IMR-90 (cell line): ENCODE measurements at regions not wholly inside any gene's neighbourhood (a gene's known extent, or its start where the extent isn't known, plus 50 kb on each side); places are given as distances from the start of the nearest gene placed in this dataset.

Experiments used
- ATAC-seq: fragments of 200-7000 bp; cut with Tn5 transposase; 2 replicates; pipeline ENCODE4 v1.9.1; 2020; ENCODE audit warnings: low read depth, mild to moderate bottlenecking, moderate library complexity
- BruUV-seq: library from RNA; stranded (reverse); fragments of 400-500 nt; replicated peaks from 2 replicates; lab custom pipeline; 2021; lab: Mats Ljungman, UMichigan
- CTCF ChIA-PET: fragments of 300-600 bp; formaldehyde crosslinking; extraction: SDS; loops from one replicate; lab custom pipeline; 2021; ENCODE audit warnings: antibody characterized with exemption; lab: Yijun Ruan, JAX
- POLR2A ChIA-PET: fragments of 300-600 bp; sonication (Branson Sonifier 250); formaldehyde crosslinking; loops from one replicate; lab custom pipeline; 2022; ENCODE audit warnings: antibody characterized with exemption; ENCODE audit not compliant: unreplicated experiment; lab: Charles Lee
- DNase-seq: peaks from one replicate; pipeline ENCODE4 v3.0.0; 2013
- H2AFZ ChIP-seq: replicated peaks from 2 replicates; pipeline ENCODE3; 2013; ENCODE audit warnings: low read length, mild to moderate bottlenecking; ENCODE audit not compliant: poor library complexity
- H2AK5ac ChIP-seq: 2 replicates; pipeline ENCODE4 v1.6.1; 2013; ENCODE audit warnings: low read depth, low read length, inconsistent platforms
- H2AK9ac ChIP-seq: replicated peaks from 2 replicates; pipeline ENCODE3; 2013; ENCODE audit warnings: mild to moderate bottlenecking, low read depth, low read length, moderate library complexity; ENCODE audit not compliant: poor library complexity
- H2BK120ac ChIP-seq: 2 replicates; pipeline ENCODE4 v1.6.1; 2013; ENCODE audit warnings: low read depth, low read length, inconsistent platforms
- H2BK15ac ChIP-seq: 3 replicates; pipeline ENCODE4 v1.6.1; 2013; ENCODE audit warnings: low read depth, low read length, inconsistent platforms
- H2BK20ac ChIP-seq: 2 replicates; pipeline ENCODE4 v1.6.1; 2013; ENCODE audit warnings: low read depth, mild to moderate bottlenecking, inconsistent platforms, low read length, moderate library complexity
- H2BK5ac ChIP-seq: 2 replicates; pipeline ENCODE4 v1.6.1; 2013; ENCODE audit warnings: mild to moderate bottlenecking, low read depth, low read length, inconsistent platforms; ENCODE audit not compliant: poor library complexity, severe bottlenecking
- H3K14ac ChIP-seq: replicated peaks from 2 replicates; pipeline ENCODE4 v1.6.1; 2013; ENCODE audit warnings: low read depth, low read length, inconsistent platforms
- H3K18ac ChIP-seq: 2 replicates; pipeline ENCODE4 v1.6.1; 2013; ENCODE audit warnings: low read depth, low read length, control low read depth
- H3K23ac ChIP-seq: 2 replicates; pipeline ENCODE4 v1.6.1; 2013; ENCODE audit warnings: low read depth, low read length, inconsistent platforms
- H3K27ac ChIP-seq: 2 replicates; pipeline ENCODE4 v1.5.1; 2013; ENCODE audit warnings: mild to moderate bottlenecking, control low read depth, low read length; ENCODE audit not compliant: insufficient read depth
- H3K27me3 ChIP-seq: 2 replicates; pipeline ENCODE4 v1.6.1; 2013; ENCODE audit warnings: low read length; ENCODE audit not compliant: control insufficient read depth, insufficient read depth
- H3K36me3 ChIP-seq: 2 replicates; pipeline ENCODE4 v1.6.1; 2013; ENCODE audit warnings: low read length, mixed read lengths; ENCODE audit not compliant: control insufficient read depth, insufficient read depth
- H3K4ac ChIP-seq: 2 replicates; pipeline ENCODE4 v1.6.1; 2013; ENCODE audit warnings: low read depth, low read length, inconsistent platforms
- H3K4me1 ChIP-seq: 2 replicates; pipeline ENCODE4 v1.6.1; 2013; ENCODE audit warnings: low read length, mixed read lengths; ENCODE audit not compliant: control insufficient read depth, insufficient read depth
- H3K4me2 ChIP-seq: 2 replicates; pipeline ENCODE4 v1.6.1; 2013; ENCODE audit warnings: low read depth, mild to moderate bottlenecking, control low read depth, low read length, moderate library complexity
- H3K4me3 ChIP-seq: 2 replicates; pipeline ENCODE4 v1.5.1; 2013; ENCODE audit warnings: low read depth, mild to moderate bottlenecking, control low read depth, low read length, moderate library complexity; ENCODE audit not compliant: insufficient read depth
- H3K56ac ChIP-seq: 2 replicates; pipeline ENCODE4 v1.6.1; 2013; ENCODE audit warnings: low read length, inconsistent platforms; ENCODE audit not compliant: insufficient read depth; ENCODE audit errors: extremely low read depth
- H3K79me1 ChIP-seq, 2 experiments: 2 replicates each; pipeline ENCODE4 v1.6.1; 2013; ENCODE audit warnings: low read length in 2 of 2, inconsistent platforms in 1 of 2, low read depth in 1 of 2
- H3K9ac ChIP-seq: 2 replicates; pipeline ENCODE4 v1.6.1; 2013; ENCODE audit warnings: low read depth, low read length, control low read depth
- H3K9me1 ChIP-seq: 2 replicates; pipeline ENCODE4 v1.6.1; 2013; ENCODE audit warnings: low read length, inconsistent platforms; ENCODE audit not compliant: insufficient read depth
- H3K9me3 ChIP-seq: 2 replicates; pipeline ENCODE4 v1.6.1; 2013; ENCODE audit warnings: low read length; ENCODE audit not compliant: control insufficient read depth, insufficient read depth
- H4K20me1 ChIP-seq: 2 replicates; pipeline ENCODE4 v1.6.1; 2013; ENCODE audit warnings: low read length, inconsistent platforms; ENCODE audit not compliant: insufficient read depth
- H4K5ac ChIP-seq: 2 replicates; pipeline ENCODE4 v1.6.1; 2013; ENCODE audit warnings: mild to moderate bottlenecking, low read depth, low read length, control low read depth
- H4K8ac ChIP-seq, 2 experiments: 2 replicates each; pipeline ENCODE4 v1.6.1; 2013; ENCODE audit warnings: low read depth in 2 of 2, low read length in 2 of 2, control low read depth in 1 of 2, inconsistent platforms in 1 of 2
- H4K91ac ChIP-seq: 2 replicates; pipeline ENCODE4 v1.6.1; 2013; ENCODE audit warnings: low read depth, low read length, inconsistent platforms; ENCODE audit not compliant: insufficient read depth
- BHLHE40 ChIP-seq: fragments of 150-350 bp; IDR thresholded peaks from 2 replicates; pipeline ENCODE4 v1.6.1; 2016; ENCODE audit warnings: mild to moderate bottlenecking, low read depth, low read length
- CEBPB ChIP-seq: IDR thresholded peaks from 2 replicates; pipeline ENCODE4 v1.6.1; 2012; ENCODE audit warnings: low read depth, low read length, improper control_type of control experiment
- CHD1 ChIP-seq: IDR thresholded peaks from 2 replicates; pipeline ENCODE4 v1.6.1; 2012; ENCODE audit warnings: low read depth, low read length, improper control_type of control experiment
- FOS ChIP-seq: fragments of 150-350 bp; IDR thresholded peaks from 2 replicates; pipeline ENCODE4 v1.6.1; 2016; ENCODE audit warnings: low read depth, low read length
- MAFK ChIP-seq: IDR thresholded peaks from 2 replicates; pipeline ENCODE4 v1.6.1; 2012; ENCODE audit warnings: low read depth, low read length, improper control_type of control experiment
- MAZ ChIP-seq: IDR thresholded peaks from 2 replicates; pipeline ENCODE4 v1.6.1; 2012; ENCODE audit warnings: low read depth, mild to moderate bottlenecking, low read length, improper control_type of control experiment, moderate library complexity, borderline replicate concordance
- MXI1 ChIP-seq: IDR thresholded peaks from 2 replicates; pipeline ENCODE4 v1.6.1; 2012; ENCODE audit warnings: low read depth, mild to moderate bottlenecking, low read length, moderate library complexity, borderline replicate concordance
- NFE2L2 ChIP-seq: fragments of 150-350 bp; IDR thresholded peaks from 2 replicates; pipeline ENCODE4 v1.6.1; 2016; ENCODE audit warnings: low read depth, mild to moderate bottlenecking, low read length
- POLR2A ChIP-seq: IDR thresholded peaks from 2 replicates; pipeline ENCODE4 v1.6.1; 2012; ENCODE audit warnings: mild to moderate bottlenecking, low read depth, low read length
- RAD21 ChIP-seq: IDR thresholded peaks from 2 replicates; pipeline ENCODE4 v1.6.1; 2012; ENCODE audit warnings: low read length, improper control_type of control experiment
- RCOR1 ChIP-seq: IDR thresholded peaks from 2 replicates; pipeline ENCODE4 v1.6.1; 2012; ENCODE audit warnings: mild to moderate bottlenecking, low read length, improper control_type of control experiment; ENCODE audit not compliant: insufficient replicate concordance
- RFX5 ChIP-seq: IDR thresholded peaks from 2 replicates; pipeline ENCODE4 v1.8.0; 2012; ENCODE audit warnings: low read depth, mild to moderate bottlenecking, low read length, moderate library complexity
- SMC3 ChIP-seq: fragments of 150-350 bp; IDR thresholded peaks from 2 replicates; pipeline ENCODE4 v1.6.1; 2016; ENCODE audit warnings: low read depth, mild to moderate bottlenecking, antibody characterized with exemption, low read length, moderate library complexity
- WGBS, 2 experiments: methylation state at CpG; one replicate each; pipeline versions ENCODE4 v1.1.5 to v1.1.7; 2013; ENCODE audit warnings: missing lambda C conversion rate in 2 of 2; ENCODE audit not compliant: insufficient read length in 1 of 2; ENCODE audit errors: extremely low coverage in 2 of 2; 5-methylcytosine and 5-hydroxymethylcytosine counted together
- dilution Hi-C: fragments of 300-500 bp; cut with HindIII; formaldehyde crosslinking; loops from one replicate; pipeline ENCODE4 v1.14.3; 2018; ENCODE audit warnings: low sequenced_read_pairs; ENCODE audit not compliant: unreplicated experiment
- in situ Hi-C: fragments of 300-500 bp; cut with MboI; formaldehyde crosslinking; loops from 3 replicates; pipeline ENCODE4 v1.14.3; 2019; ENCODE audit warnings: low sequenced_read_pairs, inconsistent platforms, mixed read lengths
- intact Hi-C: fragments of 100-400 bp; cut with micrococcal nuclease; formaldehyde crosslinking; loops from 2 replicates; pipeline ENCODE4 v1.10.0; 2022
- TF ChIP-seq, protein P1 (sequence below): fragments of 150-350 bp; IDR thresholded peaks from 2 replicates; pipeline ENCODE4 v1.6.1; 2017; ENCODE audit warnings: mild to moderate bottlenecking, antibody characterized with exemption, low read length, low read depth
- TF ChIP-seq, protein P2 (sequence below): fragments of 150-350 bp; IDR thresholded peaks from 2 replicates; pipeline ENCODE4 v1.6.1; 2016; ENCODE audit warnings: low read depth, mild to moderate bottlenecking, low read length, moderate library complexity, borderline replicate concordance
- TF ChIP-seq, protein P3 (sequence below): conservative IDR thresholded peaks from 2 replicates; pipeline ENCODE4 v1.5.1; 2012; ENCODE audit warnings: mild to moderate bottlenecking, low read depth, low read length, improper control_type of control experiment

DNA sequence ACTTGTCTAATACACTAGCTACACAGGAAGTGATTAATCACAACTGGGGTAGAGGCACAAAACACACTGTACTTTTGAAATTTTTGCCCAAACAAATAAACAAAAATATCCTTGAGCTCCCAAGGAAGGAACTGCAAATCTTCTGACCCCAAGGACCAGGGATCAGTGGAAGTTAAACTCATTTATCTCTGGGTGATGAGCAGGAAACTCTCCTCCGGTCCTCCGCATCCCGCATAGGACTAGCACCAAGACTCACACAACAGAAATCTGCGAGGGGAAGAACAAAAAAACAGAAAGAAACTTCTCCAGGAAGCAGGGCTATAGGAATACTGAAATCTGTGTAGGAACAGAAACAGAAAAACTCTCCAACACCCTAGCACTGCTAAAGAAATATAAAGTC is 650.3 kb downstream of the DCDC2C start:
- no peak overlapping the region for H2BK20ac ChIP-seq
- no peaks in the 10 kb centered on the region for H3K36me3 ChIP-seq
- H2AFZ ChIP-seq = no peak overlapping the region
- no TSS peak for BruUV-seq
- no peak overlapping the region for H2BK5ac ChIP-seq
- no peak overlapping the region for H2AK9ac ChIP-seq
- dilution Hi-C loops = no loop called here
- no peak overlapping the region for H3K27ac ChIP-seq
- H3K27me3 ChIP-seq = no peaks in the 10 kb centered on the region
- no peak overlapping the region for H4K8ac ChIP-seq
- no peak overlapping the region for H2BK15ac ChIP-seq
- no peaks in the 10 kb centered on the region for H3K4me1 ChIP-seq
- H3K9me3 ChIP-seq = peaks cover 17% of the 10 kb centered on the region
- H3K9ac ChIP-seq = no peak overlapping the region
- in situ Hi-C loops = no loop called here
- no peak overlapping the region for H3K4me2 ChIP-seq
- no peak overlapping the region for H3K56ac ChIP-seq
- no peaks in the 10 kb centered on the region for H3K9me1 ChIP-seq
- H3K18ac ChIP-seq = no peak overlapping the region
- no peak overlapping the region for H4K5ac ChIP-seq
- intact Hi-C loops = no loop called here
- H4K20me1 ChIP-seq = no peaks in the 10 kb centered on the region
- ChIA-PET CTCF (no interaction called here), POLR2A (no interaction called here)
- H2BK120ac ChIP-seq = no peak overlapping the region
- ATAC-seq (no peak), DNase-seq (no peak)
- no CpG with 5 or more reads among the region's 4 CpGs for WGBS, 2 experiments
- no peak overlapping the region for H3K4me3 ChIP-seq
- H4K91ac ChIP-seq = no peak overlapping the region
- H3K4ac ChIP-seq = no peak overlapping the region
- H2AK5ac ChIP-seq = no peak overlapping the region
- no peak for TF ChIP-seq RAD21
- TF ChIP-seq MAZ = no peak
- TF ChIP-seq POLR2A = no peak
- TF ChIP-seq RFX5 = no peak
- TF ChIP-seq, protein P1, sequence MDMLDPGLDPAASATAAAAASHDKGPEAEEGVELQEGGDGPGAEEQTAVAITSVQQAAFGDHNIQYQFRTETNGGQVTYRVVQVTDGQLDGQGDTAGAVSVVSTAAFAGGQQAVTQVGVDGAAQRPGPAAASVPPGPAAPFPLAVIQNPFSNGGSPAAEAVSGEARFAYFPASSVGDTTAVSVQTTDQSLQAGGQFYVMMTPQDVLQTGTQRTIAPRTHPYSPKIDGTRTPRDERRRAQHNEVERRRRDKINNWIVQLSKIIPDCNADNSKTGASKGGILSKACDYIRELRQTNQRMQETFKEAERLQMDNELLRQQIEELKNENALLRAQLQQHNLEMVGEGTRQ = no peak
- no peak for TF ChIP-seq FOS
- TF ChIP-seq RCOR1 = no peak
- no peak for TF ChIP-seq CEBPB
- TF ChIP-seq BHLHE40 = no peak
- no peak for TF ChIP-seq NFE2L2
- TF ChIP-seq, protein P2, sequence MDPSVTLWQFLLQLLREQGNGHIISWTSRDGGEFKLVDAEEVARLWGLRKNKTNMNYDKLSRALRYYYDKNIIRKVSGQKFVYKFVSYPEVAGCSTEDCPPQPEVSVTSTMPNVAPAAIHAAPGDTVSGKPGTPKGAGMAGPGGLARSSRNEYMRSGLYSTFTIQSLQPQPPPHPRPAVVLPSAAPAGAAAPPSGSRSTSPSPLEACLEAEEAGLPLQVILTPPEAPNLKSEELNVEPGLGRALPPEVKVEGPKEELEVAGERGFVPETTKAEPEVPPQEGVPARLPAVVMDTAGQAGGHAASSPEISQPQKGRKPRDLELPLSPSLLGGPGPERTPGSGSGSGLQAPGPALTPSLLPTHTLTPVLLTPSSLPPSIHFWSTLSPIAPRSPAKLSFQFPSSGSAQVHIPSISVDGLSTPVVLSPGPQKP = no peak
- TF ChIP-seq, protein P3, sequence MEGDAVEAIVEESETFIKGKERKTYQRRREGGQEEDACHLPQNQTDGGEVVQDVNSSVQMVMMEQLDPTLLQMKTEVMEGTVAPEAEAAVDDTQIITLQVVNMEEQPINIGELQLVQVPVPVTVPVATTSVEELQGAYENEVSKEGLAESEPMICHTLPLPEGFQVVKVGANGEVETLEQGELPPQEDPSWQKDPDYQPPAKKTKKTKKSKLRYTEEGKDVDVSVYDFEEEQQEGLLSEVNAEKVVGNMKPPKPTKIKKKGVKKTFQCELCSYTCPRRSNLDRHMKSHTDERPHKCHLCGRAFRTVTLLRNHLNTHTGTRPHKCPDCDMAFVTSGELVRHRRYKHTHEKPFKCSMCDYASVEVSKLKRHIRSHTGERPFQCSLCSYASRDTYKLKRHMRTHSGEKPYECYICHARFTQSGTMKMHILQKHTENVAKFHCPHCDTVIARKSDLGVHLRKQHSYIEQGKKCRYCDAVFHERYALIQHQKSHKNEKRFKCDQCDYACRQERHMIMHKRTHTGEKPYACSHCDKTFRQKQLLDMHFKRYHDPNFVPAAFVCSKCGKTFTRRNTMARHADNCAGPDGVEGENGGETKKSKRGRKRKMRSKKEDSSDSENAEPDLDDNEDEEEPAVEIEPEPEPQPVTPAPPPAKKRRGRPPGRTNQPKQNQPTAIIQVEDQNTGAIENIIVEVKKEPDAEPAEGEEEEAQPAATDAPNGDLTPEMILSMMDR = no peak
- no peak for TF ChIP-seq SMC3
- no peak for TF ChIP-seq MAFK
- TF ChIP-seq MXI1 = no peak
- no peak for TF ChIP-seq CHD1
- H3K79me1 ChIP-seq = no peaks in the 10 kb centered on the region
- no peak overlapping the region for H3K23ac ChIP-seq
- H3K14ac ChIP-seq = no peak overlapping the region
